HL-60 (cell line): ENCODE measurements at regions not wholly inside any gene's neighbourhood (a gene's known extent, or its start where the extent isn't known, plus 50 kb on each side); places are given as distances from the start of the nearest gene placed in this dataset.

Experiments used
- CTCF ChIP-seq: IDR thresholded peaks from one replicate; pipeline ENCODE4 v1.5.1; 2011; ENCODE audit warnings: low read length, control low read depth, inconsistent platforms; ENCODE audit not compliant: insufficient read depth
- POLR2AphosphoS5 ChIP-seq: IDR thresholded peaks from 2 replicates; pipeline ENCODE4 v1.6.1; 2012; ENCODE audit warnings: low read depth

- TF ChIP-seq POLR2AphosphoS5 (no peak), CTCF (no peak)
These were observed 64.0 kb upstream of the TRIB2 start for GRCh38 chr2:12652723-12653122.
